Spleen (tissue), 7 donors: ENCODE measurements at regions not wholly inside any gene's neighbourhood (a gene's known extent, or its start where the extent isn't known, plus 50 kb on each side); places are given as distances from the start of the nearest gene placed in this dataset.

Experiments
- CTCF ChIP-seq, 11 experiments: fragments of 200-600 bp in 7 of 11; fragments of 450-650 bp in 4 of 11; sonication (generic) in 4 of 11; IDR thresholded peaks in 8 of 11; conservative IDR thresholded peaks in 3 of 11; 1 replicate in 7 of 11; 2 replicates in 4 of 11; pipeline versions ENCODE4 v1.4.0 to v1.8.0; 2016 to 2021; ENCODE audit warnings: antibody characterized with exemption in 11 of 11, inconsistent platforms in 4 of 11, mild to moderate bottlenecking in 1 of 11
- POLR2A ChIP-seq, 3 donors: fragments of 450-650 bp; IDR thresholded peaks; one replicate each; pipeline ENCODE4 v1.5.1; 2017; ENCODE audit warnings: antibody characterized with exemption in 3 of 3, mild to moderate bottlenecking in 1 of 3
- POLR2AphosphoS5 ChIP-seq, 3 donors: sonication (generic); formaldehyde crosslinking; IDR thresholded peaks; one replicate each; pipeline ENCODE4 v1.5.1; 2017; ENCODE audit warnings: antibody characterized with exemption in 3 of 3
- donor health status: DM: no; HTN: no; CAD: no; lungs with moderate emphysema.
- donor health status: DM: no; HTN: no; CAD: no.
- donor health status: DM: no; HTN: no; CAD: no.

- TF ChIP-seq POLR2A (IDR thresholded peaks at IDR 0.05) = no peak
- no peak for TF ChIP-seq CTCF (IDR thresholded peaks at IDR 0.05 in 8 of 11, conservative IDR thresholded peaks at IDR 0.05 in 3 of 11)
- no peak for TF ChIP-seq POLR2AphosphoS5 (IDR thresholded peaks at IDR 0.05)
Measured at GRCh38 chr1:229792012-229792975, 166.2 kb downstream of the URB2 start.
